ENCODE measurements at regions not wholly inside any gene's neighbourhood (a gene's known extent, or its start where the extent isn't known, plus 50 kb on each side); places are given as distances from the start of the nearest gene placed in this dataset.

DNA sequence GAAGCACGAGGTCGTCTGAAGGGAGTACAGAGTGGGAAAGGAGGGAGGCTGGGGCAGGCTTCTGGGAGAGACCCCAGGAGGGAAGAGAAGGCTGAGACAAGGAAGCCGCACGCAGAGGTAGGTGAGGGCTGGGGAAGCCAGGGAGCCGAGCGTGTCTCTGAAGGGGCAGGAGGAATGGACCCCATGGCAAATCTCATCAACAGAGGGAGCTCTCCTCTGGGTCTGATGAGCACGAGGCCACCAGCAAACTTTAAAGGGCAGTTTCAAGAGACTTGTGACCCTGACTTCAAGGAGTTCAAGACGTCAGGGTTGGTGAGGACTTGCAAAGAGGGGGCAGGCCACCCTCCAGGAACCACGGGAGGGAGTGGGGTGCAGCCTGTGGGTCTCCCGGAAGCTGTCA is 326.2 kb upstream of the IRX2 start:
- POLR2A ChIA-PET: no interaction called here
- Mint-ChIP-seq H3K27me3 (no peaks in the 10 kb centered on the region), H3K4me3 (no peak overlapping the region), H3K4me1 (no peaks in the 10 kb centered on the region), H3K9me3 (peaks cover 36% of the 10 kb centered on the region), H3K27ac (no peak overlapping the region), H3K36me3 (ENCODE audit: low read depth) (no peaks in the 10 kb centered on the region)
- CTCF ChIA-PET: no interaction called here
- no peak for DNase-seq

DNA sequence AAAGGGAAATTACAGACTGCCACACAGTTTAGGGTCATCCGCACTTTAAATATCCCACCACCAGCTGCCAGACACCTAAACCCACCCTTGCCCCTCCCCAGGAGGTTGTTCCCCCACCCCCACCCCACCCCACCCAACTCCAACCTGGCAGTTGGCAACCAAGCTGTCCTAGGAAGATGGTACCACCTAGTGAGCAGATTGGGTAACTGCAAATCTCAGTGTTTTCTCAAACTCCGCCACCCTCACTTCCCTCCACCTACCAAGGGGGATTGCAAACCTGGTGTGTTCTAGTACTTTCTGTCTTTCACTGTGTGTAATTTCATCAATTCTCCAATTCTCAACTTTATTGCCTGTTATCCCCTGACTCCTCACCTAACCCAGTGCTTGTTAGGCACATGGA is 323.8 kb upstream of the IRX2 start:
- no peak overlapping the region for H3K4me3 Mint-ChIP-seq
- no peaks in the 10 kb centered on the region for H3K4me1 Mint-ChIP-seq
- ChIA-PET POLR2A (no interaction called here), CTCF (no interaction called here)
- no peak for DNase-seq
- peaks cover 40% of the 10 kb centered on the region for H3K9me3 Mint-ChIP-seq
- no peaks in the 10 kb centered on the region for H3K27me3 Mint-ChIP-seq
- H3K36me3 Mint-ChIP-seq (ENCODE audit: low read depth): no peaks in the 10 kb centered on the region
- H3K27ac Mint-ChIP-seq: no peak overlapping the region

DNA sequence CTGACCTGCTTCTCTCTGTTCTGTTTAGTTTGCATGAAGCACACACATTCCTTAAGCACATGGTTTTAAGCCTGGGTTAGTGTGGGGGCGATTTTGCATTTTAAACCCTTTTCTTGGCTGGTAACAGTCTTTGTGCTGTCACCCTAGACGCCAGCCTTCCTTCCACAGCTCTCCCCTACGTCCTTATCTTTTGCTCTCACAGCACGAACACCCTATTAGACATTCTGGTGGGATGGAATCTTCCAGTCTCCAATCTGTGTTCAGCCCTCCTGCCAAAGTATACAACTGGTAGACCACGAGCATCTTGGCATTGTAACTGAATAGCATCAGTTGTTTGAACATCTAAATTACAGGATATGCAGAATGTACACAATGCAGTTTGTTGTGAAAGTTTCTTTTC is 316.9 kb upstream of the IRX2 start:
- Mint-ChIP-seq H3K4me3 (no peak overlapping the region), H3K36me3 (ENCODE audit: low read depth) (no peaks in the 10 kb centered on the region), H3K27me3 (no peaks in the 10 kb centered on the region), H3K9me3 (peaks cover 15% of the 10 kb centered on the region), H3K27ac (no peak overlapping the region), H3K4me1 (no peaks in the 10 kb centered on the region)
- DNase-seq: no peak
- CTCF ChIA-PET: no interaction called here
- POLR2A ChIA-PET: no interaction called here

DNA sequence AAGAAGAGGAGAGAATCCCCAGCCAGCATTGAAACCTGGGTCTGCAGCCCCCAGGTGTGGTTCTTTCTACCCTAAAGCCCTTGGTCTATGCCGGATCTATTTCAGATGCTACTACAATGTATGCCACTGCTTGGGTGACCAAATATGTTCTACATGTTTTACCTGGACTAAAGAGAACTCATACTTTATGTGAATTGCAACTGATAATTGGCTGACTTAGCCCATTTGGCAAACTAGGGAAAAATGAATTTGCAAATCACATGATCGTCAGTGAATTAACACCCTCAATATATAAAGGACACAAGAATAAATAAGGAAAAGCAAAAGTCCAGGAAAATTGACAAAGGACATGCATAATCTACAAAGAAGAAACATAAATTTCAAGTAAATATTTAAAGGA is 308.8 kb upstream of the IRX2 start:
- H3K27ac Mint-ChIP-seq: no peak overlapping the region
- no peak overlapping the region for H3K4me3 Mint-ChIP-seq
- H3K36me3 Mint-ChIP-seq (ENCODE audit: low read depth): no peaks in the 10 kb centered on the region
- H3K4me1 Mint-ChIP-seq: no peaks in the 10 kb centered on the region
- no peaks in the 10 kb centered on the region for H3K27me3 Mint-ChIP-seq
- H3K9me3 Mint-ChIP-seq: peaks cover 11% of the 10 kb centered on the region
- DNase-seq: no peak
- POLR2A ChIA-PET: no interaction called here
- CTCF ChIA-PET: no interaction called here

DNA sequence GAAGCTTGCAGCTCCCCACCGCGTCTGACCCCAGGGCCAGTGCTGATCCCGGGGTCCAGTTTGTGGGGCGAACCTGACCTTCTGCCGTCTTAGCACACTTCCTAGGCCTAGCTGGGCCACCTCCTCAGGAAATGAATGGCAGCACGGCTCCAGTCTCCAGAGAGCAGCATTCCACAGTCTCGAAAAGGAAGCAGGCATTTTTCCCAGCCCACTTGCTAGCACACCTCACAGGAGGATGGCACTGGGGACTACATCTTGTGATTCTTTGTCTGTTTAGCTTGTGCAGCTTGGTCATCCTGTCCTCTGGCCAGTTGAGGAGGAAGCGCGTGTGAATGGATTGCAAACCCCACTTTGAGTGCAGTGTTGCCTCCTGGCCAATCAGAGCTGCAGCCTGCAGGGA is 308.0 kb upstream of the IRX2 start:
- no peak for DNase-seq
- Mint-ChIP-seq H3K4me3 (no peak overlapping the region), H3K9me3 (peaks cover 11% of the 10 kb centered on the region), H3K36me3 (ENCODE audit: low read depth) (no peaks in the 10 kb centered on the region), H3K27ac (no peak overlapping the region), H3K4me1 (no peaks in the 10 kb centered on the region), H3K27me3 (no peaks in the 10 kb centered on the region)
- ChIA-PET POLR2A (no interaction called here), CTCF (no interaction called here)

DNA sequence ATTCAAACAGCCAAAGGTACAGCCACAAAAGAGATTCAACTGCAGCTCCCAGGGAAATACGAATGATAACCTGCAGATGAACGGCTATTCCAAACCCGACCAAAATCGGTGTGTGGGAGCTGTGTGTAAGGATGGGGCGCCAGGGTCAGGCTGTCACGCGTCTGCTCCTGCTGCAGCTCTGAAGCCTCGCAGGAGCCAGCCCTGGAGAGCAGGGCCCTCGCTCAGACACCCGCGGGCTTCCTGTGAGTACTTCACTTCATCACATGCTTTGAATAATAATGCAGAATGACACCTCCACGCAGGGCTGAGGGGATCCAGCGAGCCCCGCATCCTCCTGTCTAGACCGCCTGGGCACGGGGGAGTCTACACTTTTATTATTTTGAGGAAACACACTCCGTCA is 307.5 kb upstream of the IRX2 start:
- Mint-ChIP-seq H3K36me3 (ENCODE audit: low read depth) (no peaks in the 10 kb centered on the region), H3K4me3 (no peak overlapping the region), H3K4me1 (no peaks in the 10 kb centered on the region), H3K27ac (no peak overlapping the region), H3K27me3 (no peaks in the 10 kb centered on the region), H3K9me3 (peaks cover 11% of the 10 kb centered on the region)
- DNase-seq: no peak
- POLR2A ChIA-PET: no interaction called here
- CTCF ChIA-PET: no interaction called here

DNA sequence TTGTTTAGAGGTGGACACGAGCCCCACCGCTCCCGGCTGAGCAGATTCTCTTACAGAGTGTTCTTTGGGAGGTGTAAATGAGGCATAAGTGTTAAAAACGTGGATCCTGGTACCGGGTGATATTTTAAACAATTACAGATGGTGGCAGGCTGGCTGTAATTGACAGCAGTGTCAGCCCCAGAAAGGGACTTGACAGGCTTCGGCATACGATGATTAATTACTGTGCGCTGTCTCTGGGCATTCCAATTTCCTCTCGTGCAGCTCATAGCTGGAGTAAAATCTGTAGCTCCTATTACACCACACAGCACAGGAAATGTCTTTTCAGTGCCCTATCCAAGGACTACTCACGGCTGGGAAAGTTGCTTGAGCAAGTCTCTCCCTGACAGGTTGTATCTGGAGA is 305.4 kb upstream of the IRX2 start:
- H3K4me3 Mint-ChIP-seq: no peak overlapping the region
- H3K4me1 Mint-ChIP-seq: no peaks in the 10 kb centered on the region
- H3K9me3 Mint-ChIP-seq: peaks cover 11% of the 10 kb centered on the region
- no peaks in the 10 kb centered on the region for H3K27me3 Mint-ChIP-seq
- DNase-seq: no peak
- ChIA-PET CTCF (no interaction called here), POLR2A (no interaction called here)
- H3K27ac Mint-ChIP-seq: no peak overlapping the region
- H3K36me3 Mint-ChIP-seq (ENCODE audit: low read depth): no peaks in the 10 kb centered on the region

DNA sequence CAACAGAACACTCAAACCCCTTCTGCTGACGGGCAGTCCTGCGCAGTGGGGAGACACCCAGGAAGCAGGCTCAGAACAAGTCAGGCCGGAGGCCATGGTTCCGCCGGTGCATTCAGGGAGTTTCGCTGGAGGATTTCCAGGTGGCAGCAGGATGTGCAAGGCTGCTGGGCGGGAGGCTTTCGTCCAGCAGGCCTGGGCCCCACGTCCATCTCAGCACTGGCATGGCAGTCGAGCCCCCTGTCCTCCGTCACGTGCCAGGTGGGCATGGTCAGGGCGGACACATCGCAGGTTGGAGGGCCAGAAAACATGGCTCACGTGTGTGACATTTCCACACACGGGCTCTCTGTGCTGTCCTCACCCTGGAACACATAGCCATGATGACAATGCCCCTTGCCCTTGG is 299.9 kb upstream of the IRX2 start:
- POLR2A ChIA-PET: no interaction called here
- Mint-ChIP-seq H3K9me3 (peaks cover 7% of the 10 kb centered on the region), H3K36me3 (ENCODE audit: low read depth) (no peaks in the 10 kb centered on the region), H3K4me3 (no peak overlapping the region), H3K27ac (no peak overlapping the region), H3K4me1 (no peaks in the 10 kb centered on the region), H3K27me3 (no peaks in the 10 kb centered on the region)
- DNase-seq: no peak
- CTCF ChIA-PET: no interaction called here

DNA sequence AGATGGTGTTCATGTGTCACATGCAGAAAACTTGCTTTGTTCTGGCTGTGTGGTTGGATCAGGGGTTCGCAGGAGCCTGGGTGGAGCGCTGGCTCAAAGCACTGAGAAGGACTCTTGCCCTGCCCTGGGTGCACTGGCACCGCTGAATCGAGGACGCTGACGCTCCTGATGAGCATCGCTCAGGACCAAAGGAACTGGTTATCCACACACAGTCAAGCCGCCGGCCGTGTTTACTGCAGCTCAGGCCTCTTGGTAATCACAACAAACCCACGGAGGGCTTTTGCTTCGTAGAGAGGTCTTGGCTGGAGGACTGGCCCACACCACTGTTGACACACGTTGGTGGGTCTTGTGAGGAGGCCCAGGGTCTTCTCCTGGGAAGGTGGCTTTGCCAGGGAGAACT is 299.4 kb upstream of the IRX2 start:
- H3K9me3 Mint-ChIP-seq: peaks cover 7% of the 10 kb centered on the region
- H3K4me3 Mint-ChIP-seq: no peak overlapping the region
- ChIA-PET CTCF (no interaction called here), POLR2A (no interaction called here)
- no peak for DNase-seq
- H3K27me3 Mint-ChIP-seq: no peaks in the 10 kb centered on the region
- H3K27ac Mint-ChIP-seq: no peak overlapping the region
- no peaks in the 10 kb centered on the region for H3K4me1 Mint-ChIP-seq
- H3K36me3 Mint-ChIP-seq (ENCODE audit: low read depth): no peaks in the 10 kb centered on the region

DNA sequence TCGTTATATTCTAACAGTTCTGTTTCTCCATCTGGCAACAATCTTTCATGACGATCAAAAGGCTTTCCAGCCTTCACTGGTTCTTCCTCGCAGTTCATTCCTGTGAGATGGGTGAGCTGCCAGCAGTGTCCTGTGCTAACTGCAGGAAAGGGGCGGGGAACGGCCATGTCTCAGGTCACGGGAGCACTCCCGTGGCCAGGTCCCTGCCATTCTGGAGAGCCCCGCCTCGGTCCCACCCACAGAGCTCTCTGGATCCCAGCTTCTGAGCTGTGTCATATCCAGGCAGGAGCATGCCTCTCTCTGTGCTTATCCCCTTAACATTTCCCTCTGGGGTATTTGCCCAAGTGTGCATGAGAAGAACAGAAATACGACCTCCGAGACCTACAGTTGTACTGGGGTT is 297.8 kb upstream of the IRX2 start:
- H3K36me3 Mint-ChIP-seq (ENCODE audit: low read depth): no peaks in the 10 kb centered on the region
- ChIA-PET POLR2A (no interaction called here), CTCF (no interaction called here)
- no peaks in the 10 kb centered on the region for H3K4me1 Mint-ChIP-seq
- H3K9me3 Mint-ChIP-seq: peaks cover 9% of the 10 kb centered on the region
- H3K27ac Mint-ChIP-seq: no peak overlapping the region
- no peak overlapping the region for H3K4me3 Mint-ChIP-seq
- H3K27me3 Mint-ChIP-seq: no peaks in the 10 kb centered on the region
- no peak for DNase-seq

DNA sequence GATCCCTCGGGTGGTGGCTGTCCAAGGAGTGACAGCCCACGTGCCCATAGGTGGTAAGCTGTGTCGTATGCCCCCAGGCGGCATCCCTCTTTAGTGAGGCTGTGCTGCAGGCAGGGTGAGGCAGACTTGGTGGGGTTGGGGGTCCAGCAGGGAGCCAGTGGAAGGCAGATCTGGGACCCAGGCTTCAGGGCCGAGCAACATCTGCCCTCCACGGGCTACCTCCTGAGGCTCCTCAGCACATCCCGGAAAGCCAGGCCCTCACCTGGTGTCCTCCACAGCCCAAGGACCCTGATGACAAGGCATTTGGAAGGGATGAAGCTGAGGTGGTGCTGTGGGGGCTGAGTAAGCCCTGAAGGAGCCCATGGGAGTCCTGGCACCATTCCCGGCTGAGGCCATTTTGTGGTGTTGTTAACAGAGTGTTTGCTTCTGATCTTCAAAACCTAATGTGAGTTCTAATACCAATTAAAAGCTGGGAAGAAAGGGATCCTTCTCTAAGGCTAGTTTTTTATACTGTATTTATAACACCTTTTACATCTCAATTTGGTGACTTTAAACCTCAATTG is 295.8 kb upstream of the IRX2 start:
- CTCF ChIA-PET: no interaction called here
- peaks cover 14% of the 10 kb centered on the region for H3K9me3 Mint-ChIP-seq

DNA sequence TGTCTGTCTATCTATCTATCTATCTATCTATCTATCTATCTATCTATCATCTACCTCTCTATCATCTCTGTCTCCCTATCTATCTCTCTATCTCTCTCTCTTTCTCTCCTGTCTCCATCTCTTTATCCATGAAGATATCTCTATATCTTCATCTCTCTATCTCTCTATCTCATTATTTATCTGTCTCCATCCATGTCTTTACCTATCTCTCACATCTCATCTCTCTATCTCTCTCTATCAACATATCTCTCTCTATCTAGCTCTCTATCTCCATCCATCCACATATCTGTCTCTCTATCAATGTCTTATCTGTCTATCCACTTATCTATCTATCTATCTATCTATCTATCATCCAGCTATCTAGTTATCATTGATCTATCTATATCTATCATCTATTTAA is 292.1 kb upstream of the IRX2 start:
- Mint-ChIP-seq H3K4me1 (no peaks in the 10 kb centered on the region), H3K27me3 (no peaks in the 10 kb centered on the region), H3K36me3 (ENCODE audit: low read depth) (no peaks in the 10 kb centered on the region), H3K9me3 (peaks cover 10% of the 10 kb centered on the region), H3K27ac (no peak overlapping the region), H3K4me3 (no peak overlapping the region)
- POLR2A ChIA-PET: no interaction called here
- DNase-seq: no peak
- CTCF ChIA-PET: no interaction called here

More for the DNA sequence above, 295.8 kb upstream of the IRX2 start:
- no peak for DNase-seq
- Mint-ChIP-seq H3K27ac (no peak overlapping the region), H3K4me3 (no peak overlapping the region), H3K27me3 (no peaks in the 10 kb centered on the region), H3K4me1 (no peaks in the 10 kb centered on the region), H3K36me3 (ENCODE audit: low read depth) (no peaks in the 10 kb centered on the region)
- POLR2A ChIA-PET: no interaction called here

DNA sequence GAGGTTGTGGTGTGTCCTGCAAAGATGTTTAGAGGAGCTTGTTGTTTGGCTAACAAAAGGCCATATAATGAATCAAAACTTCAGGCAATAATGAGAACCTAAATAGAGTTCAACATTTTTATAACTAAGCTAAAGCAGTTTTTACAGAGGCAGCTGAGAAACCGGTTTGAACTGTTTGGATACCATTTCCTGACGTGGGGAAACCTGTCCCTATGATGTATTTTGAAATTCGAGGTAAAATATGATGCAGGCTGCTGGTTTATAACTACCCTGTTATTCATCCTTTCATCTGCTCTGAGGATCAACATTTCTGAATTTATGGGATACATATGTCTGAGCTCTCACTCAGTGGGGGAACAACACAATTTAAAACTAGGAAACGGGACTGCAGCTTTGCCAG is 289.5 kb upstream of the IRX2 start:
- H3K9me3 Mint-ChIP-seq: peaks cover 9% of the 10 kb centered on the region
- H3K27ac Mint-ChIP-seq: no peak overlapping the region
- H3K27me3 Mint-ChIP-seq: no peaks in the 10 kb centered on the region
- H3K4me3 Mint-ChIP-seq: no peak overlapping the region
- ChIA-PET CTCF (no interaction called here), POLR2A (no interaction called here)
- no peaks in the 10 kb centered on the region for H3K4me1 Mint-ChIP-seq
- DNase-seq: no peak
- no peaks in the 10 kb centered on the region for H3K36me3 Mint-ChIP-seq (ENCODE audit: low read depth)

DNA sequence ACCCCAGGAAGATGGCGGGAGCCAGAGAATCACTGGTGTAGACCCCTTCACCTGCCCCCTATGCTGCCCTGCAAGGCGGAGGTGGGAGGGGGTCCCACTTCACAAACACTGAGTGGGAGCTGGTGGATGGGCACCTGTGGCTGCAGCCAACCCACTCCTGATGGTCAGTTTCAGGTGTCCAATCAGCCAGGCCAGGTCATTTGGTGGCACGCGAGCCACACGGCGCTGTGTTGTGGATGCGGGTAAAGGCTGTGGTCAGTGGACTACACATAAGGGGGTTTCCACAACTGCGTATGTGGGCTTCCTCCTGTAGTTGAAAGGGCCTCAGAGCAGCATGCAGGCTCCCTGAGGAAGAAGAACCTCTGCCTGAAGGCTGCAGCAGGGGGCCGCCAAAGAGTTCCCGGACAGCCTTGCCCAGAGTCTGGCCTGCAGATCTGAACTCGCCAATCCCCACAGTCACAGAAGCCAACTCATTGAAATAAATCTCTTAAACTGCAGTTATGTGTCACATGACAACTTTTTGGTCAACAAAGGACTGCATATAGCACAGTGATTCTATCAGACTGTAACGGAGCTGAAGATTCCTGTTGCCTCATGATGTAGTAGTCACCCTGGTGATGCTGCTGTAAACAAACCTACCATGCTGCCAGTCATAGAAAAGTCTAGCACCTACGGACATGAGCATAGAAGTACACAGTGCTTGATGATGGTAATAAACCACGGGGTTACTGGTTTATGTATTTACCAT is 284.7 kb upstream of the IRX2 start:
- H3K9me3 Mint-ChIP-seq: peaks cover 13% of the 10 kb centered on the region
- ChIA-PET POLR2A (no interaction called here), CTCF (no interaction called here)
- H3K27me3 Mint-ChIP-seq: no peaks in the 10 kb centered on the region
- H3K4me1 Mint-ChIP-seq: no peaks in the 10 kb centered on the region
- no peak for DNase-seq
- no peak overlapping the region for H3K4me3 Mint-ChIP-seq
- H3K36me3 Mint-ChIP-seq (ENCODE audit: low read depth): no peaks in the 10 kb centered on the region
- H3K27ac Mint-ChIP-seq: no peak overlapping the region
